HEK293 (cell line): ENCODE measurements at regions not wholly inside any gene's neighbourhood (a gene's known extent, or its start where the extent isn't known, plus 50 kb on each side); places are given as distances from the start of the nearest gene placed in this dataset.

ENCODE experiments used
- CTCF ChIA-PET: fragments of 350-600 bp; formaldehyde crosslinking; extraction: SDS; loops from one replicate; lab custom pipeline; 2021; ENCODE audit warnings: antibody characterized with exemption; lab: Yijun Ruan, JAX
- POLR2A ChIA-PET: fragments of 300-600 bp; formaldehyde crosslinking; extraction: SDS; loops from one replicate; lab custom pipeline; 2020; ENCODE audit warnings: antibody characterized with exemption, inconsistent platforms; lab: Yijun Ruan, JAX
- H3K27ac ChIP-seq: fragments of 200-500 bp; sonication (Bioruptor generic); 2 replicates; pipeline ENCODE4 v1.5.1; 2014; ENCODE audit warnings: low read depth, low read length, control low read depth, inconsistent platforms; ENCODE audit errors: extremely low read depth
- H3K36me3 ChIP-seq, 2 experiments: fragments of 200-500 bp in 1 of 2; sonication (Bioruptor generic) in 1 of 2; 1 replicate in 1 of 2; 2 replicates in 1 of 2; pipeline ENCODE4 v1.5.1; 2014 to 2017; ENCODE audit warnings: inconsistent platforms in 2 of 2, low read length in 2 of 2; ENCODE audit not compliant: control insufficient read depth in 2 of 2, insufficient read depth in 1 of 2
- H3K4me1 ChIP-seq: fragments of 200-500 bp; sonication (Bioruptor generic); 2 replicates; pipeline ENCODE4 v1.5.1; 2014; ENCODE audit warnings: mild to moderate bottlenecking, low read length, inconsistent platforms; ENCODE audit not compliant: control insufficient read depth, insufficient read depth
- H3K4me3 ChIP-seq: 2 replicates; pipeline ENCODE4 v1.5.1; 2011; ENCODE audit warnings: low read depth, mild to moderate bottlenecking, control low read depth, low read length, moderate library complexity
- H3K9me3 ChIP-seq: fragments of 200-500 bp; sonication (Bioruptor generic); 2 replicates; pipeline ENCODE4 v1.5.1; 2014; ENCODE audit warnings: low read depth, low read length, inconsistent platforms; ENCODE audit not compliant: control insufficient read depth, insufficient read depth
- BCL11B ChIP-seq: fragments of 450-650 bp; formaldehyde crosslinking; IDR thresholded peaks from 2 replicates; pipeline ENCODE4 v1.5.1; 2016; ENCODE audit warnings: low read depth, missing biosample characterization, missing genetic modification characterization
- GLIS1 ChIP-seq: fragments of 450-650 bp; formaldehyde crosslinking; IDR thresholded peaks from 2 replicates; pipeline ENCODE4 v1.5.1; 2016; ENCODE audit warnings: missing biosample characterization, missing genetic modification characterization
- MYNN ChIP-seq: fragments of 450-650 bp; formaldehyde crosslinking; IDR thresholded peaks from 2 replicates; pipeline ENCODE4 v1.5.1; 2016; ENCODE audit warnings: missing biosample characterization, missing genetic modification characterization, borderline replicate concordance
- ZBTB1 ChIP-seq: fragments of 450-650 bp; formaldehyde crosslinking; IDR thresholded peaks from 2 replicates; pipeline ENCODE4 v1.5.1; 2016; ENCODE audit warnings: missing biosample characterization, missing genetic modification characterization
- ZBTB48 ChIP-seq: fragments of 450-650 bp; formaldehyde crosslinking; IDR thresholded peaks from 2 replicates; pipeline ENCODE4 v1.5.1; 2016; ENCODE audit warnings: missing biosample characterization, missing genetic modification characterization
- ZFP41 ChIP-seq: fragments of 450-650 bp; formaldehyde crosslinking; IDR thresholded peaks from 2 replicates; pipeline ENCODE4 v1.5.1; 2016; ENCODE audit warnings: missing biosample characterization, missing genetic modification characterization, borderline replicate concordance
- ZNF10 ChIP-seq: fragments of 450-650 bp; formaldehyde crosslinking; IDR thresholded peaks from 2 replicates; pipeline ENCODE4 v1.5.1; 2017; ENCODE audit warnings: missing biosample characterization, missing genetic modification characterization
- ZNF132 ChIP-seq: fragments of 450-650 bp; formaldehyde crosslinking; IDR thresholded peaks from 2 replicates; pipeline ENCODE4 v1.5.1; 2017; ENCODE audit warnings: missing biosample characterization, missing genetic modification characterization, borderline replicate concordance
- ZNF133 ChIP-seq: fragments of 450-650 bp; formaldehyde crosslinking; IDR thresholded peaks from 2 replicates; pipeline ENCODE4 v1.5.1; 2016; ENCODE audit warnings: missing biosample characterization, missing genetic modification characterization
- ZNF211 ChIP-seq: fragments of 450-650 bp; formaldehyde crosslinking; IDR thresholded peaks from 2 replicates; pipeline ENCODE4 v1.5.1; 2016; ENCODE audit warnings: low read depth, missing biosample characterization, missing genetic modification characterization
- ZNF24 ChIP-seq: fragments of 450-650 bp; formaldehyde crosslinking; IDR thresholded peaks from 2 replicates; pipeline ENCODE4 v1.5.1; 2016; ENCODE audit warnings: missing biosample characterization, missing genetic modification characterization
- ZNF248 ChIP-seq: fragments of 450-650 bp; formaldehyde crosslinking; IDR thresholded peaks from 2 replicates; pipeline ENCODE4 v1.5.1; 2017; ENCODE audit warnings: missing biosample characterization, missing genetic modification characterization
- ZNF324 ChIP-seq: fragments of 450-650 bp; formaldehyde crosslinking; IDR thresholded peaks from 2 replicates; pipeline ENCODE4 v1.5.1; 2016; ENCODE audit warnings: missing biosample characterization, missing genetic modification characterization
- ZNF350 ChIP-seq: fragments of 450-650 bp; formaldehyde crosslinking; IDR thresholded peaks from 2 replicates; pipeline ENCODE4 v1.5.0; 2017; ENCODE audit warnings: missing biosample characterization, mild to moderate bottlenecking, missing genetic modification characterization
- ZNF37A ChIP-seq: fragments of 450-650 bp; IDR thresholded peaks from 2 replicates; pipeline ENCODE4 v1.5.1; 2018; ENCODE audit warnings: missing biosample characterization, missing genetic modification characterization
- ZNF561 ChIP-seq: fragments of 450-650 bp; IDR thresholded peaks from 2 replicates; pipeline ENCODE4 v1.5.1; 2018; ENCODE audit warnings: missing biosample characterization, missing genetic modification characterization, borderline replicate concordance
- ZNF571 ChIP-seq: fragments of 450-650 bp; formaldehyde crosslinking; IDR thresholded peaks from 2 replicates; pipeline ENCODE4 v1.5.0; 2017; ENCODE audit warnings: missing biosample characterization, missing genetic modification characterization
- ZNF610 ChIP-seq: fragments of 450-650 bp; formaldehyde crosslinking; IDR thresholded peaks from 2 replicates; pipeline ENCODE4 v1.5.1; 2016; ENCODE audit warnings: missing biosample characterization, missing genetic modification characterization, borderline replicate concordance
- ZNF623 ChIP-seq: fragments of 450-650 bp; formaldehyde crosslinking; IDR thresholded peaks from 2 replicates; pipeline ENCODE4 v1.5.1; 2016; ENCODE audit warnings: missing biosample characterization, missing genetic modification characterization
- ZNF785 ChIP-seq: fragments of 450-650 bp; formaldehyde crosslinking; IDR thresholded peaks from 2 replicates; pipeline ENCODE4 v1.5.1; 2016; ENCODE audit warnings: missing biosample characterization, missing genetic modification characterization
- ZNF843 ChIP-seq: fragments of 450-650 bp; formaldehyde crosslinking; IDR thresholded peaks from 2 replicates; pipeline ENCODE4 v1.5.1; 2016; ENCODE audit warnings: missing biosample characterization, missing genetic modification characterization
- TF ChIP-seq, protein P1 (sequence below): fragments of 450-650 bp; formaldehyde crosslinking; IDR thresholded peaks from 2 replicates; pipeline ENCODE4 v1.5.1; 2016; ENCODE audit warnings: missing biosample characterization, missing genetic modification characterization
- TF ChIP-seq, protein P2 (sequence below): fragments of 450-650 bp; IDR thresholded peaks from 2 replicates; pipeline ENCODE4 v1.5.1; 2018; ENCODE audit warnings: missing biosample characterization, mild to moderate bottlenecking, missing genetic modification characterization
- TF ChIP-seq, protein P3 (sequence below): fragments of 450-650 bp; formaldehyde crosslinking; IDR thresholded peaks from 2 replicates; pipeline ENCODE4 v1.5.1; 2016; ENCODE audit warnings: missing biosample characterization, missing genetic modification characterization
- TF ChIP-seq, protein P4 (sequence below): fragments of 450-650 bp; formaldehyde crosslinking; IDR thresholded peaks from 2 replicates; pipeline ENCODE4 v1.5.1; 2016; ENCODE audit warnings: missing biosample characterization, missing genetic modification characterization

DNA sequence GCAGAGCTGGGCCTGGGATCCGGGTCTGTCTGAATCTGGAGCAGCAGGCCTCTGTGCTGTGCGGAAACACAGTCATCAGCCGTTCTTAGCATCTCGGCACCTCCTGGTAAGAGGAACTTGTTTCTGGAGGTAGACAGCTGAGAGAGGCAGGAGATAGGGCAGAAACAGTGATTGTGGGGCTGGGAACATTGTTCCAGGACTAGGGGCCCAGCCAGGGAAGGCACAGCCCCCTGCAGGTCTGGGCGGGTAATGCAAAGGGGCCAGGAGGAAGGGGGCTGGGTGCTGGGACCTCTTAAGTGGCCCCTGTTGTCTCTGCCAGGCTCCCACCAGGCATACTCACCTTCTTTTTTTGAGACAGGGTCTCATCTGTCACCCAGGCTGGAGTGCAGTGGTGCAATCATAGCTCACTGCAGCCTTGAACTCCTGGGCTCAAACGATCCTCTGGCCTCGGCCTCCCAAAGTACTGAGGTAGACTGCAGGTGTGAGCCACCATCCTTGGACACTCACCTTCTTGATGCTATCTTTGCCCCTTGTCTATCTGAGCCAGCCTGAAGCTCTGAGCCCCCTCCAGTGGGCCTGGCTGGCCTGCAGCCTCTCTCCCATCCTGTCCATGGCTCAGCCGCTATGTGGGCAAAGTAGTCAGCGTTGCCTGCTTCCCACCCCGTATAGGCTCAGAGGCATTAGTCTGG is 134.3 kb upstream of the ZBTB40 start (continued):
- TF ChIP-seq, protein P1, sequence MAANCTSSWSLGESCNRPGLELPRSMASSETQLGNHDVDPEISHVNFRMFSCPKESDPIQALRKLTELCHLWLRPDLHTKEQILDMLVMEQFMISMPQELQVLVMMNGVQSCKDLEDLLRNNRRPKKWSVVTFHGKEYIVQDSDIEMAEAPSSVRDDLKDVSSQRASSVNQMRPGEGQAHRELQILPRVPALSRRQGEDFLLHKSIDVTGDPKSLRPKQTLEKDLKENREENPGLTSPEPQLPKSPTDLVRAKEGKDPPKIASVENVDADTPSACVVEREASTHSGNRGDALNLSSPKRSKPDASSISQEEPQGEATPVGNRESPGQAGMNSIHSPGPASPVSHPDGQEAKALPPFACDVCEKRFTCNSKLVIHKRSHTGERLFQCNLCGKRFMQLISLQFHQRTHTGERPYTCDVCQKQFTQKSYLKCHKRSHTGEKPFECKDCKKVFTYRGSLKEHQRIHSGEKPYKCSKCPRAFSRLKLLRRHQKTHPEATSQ, result no peak

DNA sequence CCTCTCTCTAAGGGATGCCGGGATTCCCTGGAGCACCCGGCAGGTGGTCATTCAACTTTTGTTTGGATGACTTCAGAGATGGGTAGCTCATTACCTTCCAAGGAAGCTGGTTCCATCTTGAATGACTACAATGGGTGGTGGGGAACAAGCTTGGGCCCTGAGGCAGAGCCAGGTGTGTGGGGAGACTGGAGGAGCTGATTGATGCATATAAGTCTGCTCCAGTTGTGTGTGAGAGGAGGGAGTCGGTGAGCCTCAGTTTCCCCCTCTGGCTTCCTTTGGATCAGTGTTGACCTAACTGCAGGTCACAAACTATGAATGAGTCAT is 133.8 kb upstream of the ZBTB40 start:
- POLR2A ChIA-PET, result no interaction called here
- Histone ChIP-seq H3K27ac (no peak overlapping the region), H3K36me3 (no peaks in the 10 kb centered on the region), H3K4me1 (peaks cover 4% of the 10 kb centered on the region; the same call in 1 of the 2 replicates), H3K4me3 (no peak overlapping the region), H3K9me3 (no peaks in the 10 kb centered on the region)
- CTCF ChIA-PET, result interaction anchor here (0.6 to 1.8 kb wide), 12 partner anchors 13 to 212 kb away, joined by 3 to 6 read pairs (median 4); no protein-coding TSS in a partner anchor
- TF ChIP-seq ZNF623 (tag by site-specific recombination) (no peak), ZNF610 (tag by site-specific recombination) (no peak), ZNF211 (tag by site-specific recombination) (no peak), ZNF24 (tag by site-specific recombination) (no peak), ZBTB1 (tag by site-specific recombination) (no peak)

DNA sequence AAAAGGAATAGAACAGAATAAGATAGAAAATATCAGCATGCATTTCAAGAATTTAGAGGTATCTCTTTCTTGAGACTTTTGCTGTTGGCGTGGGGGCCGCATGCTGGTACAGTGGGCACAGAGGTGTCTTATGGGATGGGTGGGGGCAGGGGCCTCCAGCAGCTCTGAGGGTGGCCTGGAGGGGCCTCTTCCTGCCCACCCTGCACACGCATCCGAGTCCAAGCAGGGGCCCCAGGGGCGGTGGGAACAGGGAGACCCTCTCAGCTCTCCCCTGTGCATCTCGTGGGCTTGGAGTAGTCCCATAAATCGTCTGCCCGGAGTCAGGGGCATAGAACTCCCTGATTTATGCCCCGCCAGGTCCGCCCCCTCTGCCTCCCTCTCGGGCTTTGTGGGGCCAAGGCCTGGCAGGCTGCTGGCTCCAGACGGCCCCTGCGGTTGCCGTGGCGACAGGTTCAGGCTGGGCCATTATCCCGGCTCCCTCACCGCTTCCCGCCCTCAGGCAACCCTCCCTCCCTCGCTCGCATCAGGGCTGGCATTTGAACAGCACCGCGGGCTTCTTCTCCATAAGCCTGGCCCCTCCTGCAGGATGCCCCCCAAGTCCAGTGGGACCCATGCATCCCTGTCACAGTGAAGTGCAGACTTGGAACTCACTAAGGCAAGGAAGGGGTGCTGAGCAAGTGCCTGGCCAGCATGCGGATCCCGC is 133.2 kb upstream of the ZBTB40 start:
- Histone ChIP-seq H3K36me3 (no peaks in the 10 kb centered on the region), H3K4me3 (no peak overlapping the region), H3K9me3 (no peaks in the 10 kb centered on the region), H3K27ac (no peak overlapping the region), H3K4me1 (peaks cover 4% of the 10 kb centered on the region; the same call in 1 of the 2 replicates)
- ChIA-PET POLR2A (no interaction called here), CTCF (interaction anchor here (0.7 to 1.8 kb wide), 10 partner anchors 13 to 213 kb away, joined by 3 to 6 read pairs (median 4); no protein-coding TSS in a partner anchor)
- no peak for TF ChIP-seq BCL11B (tag by site-specific recombination)
- TF ChIP-seq ZNF843, result no peak
- TF ChIP-seq ZNF571 (tag by site-specific recombination), result no peak
- TF ChIP-seq, protein P2, sequence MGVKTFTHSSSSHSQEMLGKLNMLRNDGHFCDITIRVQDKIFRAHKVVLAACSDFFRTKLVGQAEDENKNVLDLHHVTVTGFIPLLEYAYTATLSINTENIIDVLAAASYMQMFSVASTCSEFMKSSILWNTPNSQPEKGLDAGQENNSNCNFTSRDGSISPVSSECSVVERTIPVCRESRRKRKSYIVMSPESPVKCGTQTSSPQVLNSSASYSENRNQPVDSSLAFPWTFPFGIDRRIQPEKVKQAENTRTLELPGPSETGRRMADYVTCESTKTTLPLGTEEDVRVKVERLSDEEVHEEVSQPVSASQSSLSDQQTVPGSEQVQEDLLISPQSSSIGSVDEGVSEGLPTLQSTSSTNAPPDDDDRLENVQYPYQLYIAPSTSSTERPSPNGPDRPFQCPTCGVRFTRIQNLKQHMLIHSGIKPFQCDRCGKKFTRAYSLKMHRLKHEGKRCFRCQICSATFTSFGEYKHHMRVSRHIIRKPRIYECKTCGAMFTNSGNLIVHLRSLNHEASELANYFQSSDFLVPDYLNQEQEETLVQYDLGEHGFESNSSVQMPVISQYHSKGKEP (tag by site-specific recombination), result no peak
- no peak for TF ChIP-seq ZNF132 (tag by site-specific recombination)
- TF ChIP-seq, protein P3, sequence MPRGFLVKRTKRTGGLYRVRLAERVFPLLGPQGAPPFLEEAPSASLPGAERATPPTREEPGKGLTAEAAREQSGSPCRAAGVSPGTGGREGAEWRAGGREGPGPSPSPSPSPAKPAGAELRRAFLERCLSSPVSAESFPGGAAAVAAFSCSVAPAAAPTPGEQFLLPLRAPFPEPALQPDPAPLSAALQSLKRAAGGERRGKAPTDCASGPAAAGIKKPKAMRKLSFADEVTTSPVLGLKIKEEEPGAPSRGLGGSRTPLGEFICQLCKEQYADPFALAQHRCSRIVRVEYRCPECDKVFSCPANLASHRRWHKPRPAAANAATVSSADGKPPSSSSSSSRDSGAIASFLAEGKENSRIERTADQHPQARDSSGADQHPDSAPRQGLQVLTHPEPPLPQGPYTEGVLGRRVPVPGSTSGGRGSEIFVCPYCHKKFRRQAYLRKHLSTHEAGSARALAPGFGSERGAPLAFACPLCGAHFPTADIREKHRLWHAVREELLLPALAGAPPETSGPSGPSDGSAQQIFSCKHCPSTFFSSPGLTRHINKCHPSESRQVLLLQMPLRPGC (tag by site-specific recombination), result no peak
- TF ChIP-seq, protein P4, sequence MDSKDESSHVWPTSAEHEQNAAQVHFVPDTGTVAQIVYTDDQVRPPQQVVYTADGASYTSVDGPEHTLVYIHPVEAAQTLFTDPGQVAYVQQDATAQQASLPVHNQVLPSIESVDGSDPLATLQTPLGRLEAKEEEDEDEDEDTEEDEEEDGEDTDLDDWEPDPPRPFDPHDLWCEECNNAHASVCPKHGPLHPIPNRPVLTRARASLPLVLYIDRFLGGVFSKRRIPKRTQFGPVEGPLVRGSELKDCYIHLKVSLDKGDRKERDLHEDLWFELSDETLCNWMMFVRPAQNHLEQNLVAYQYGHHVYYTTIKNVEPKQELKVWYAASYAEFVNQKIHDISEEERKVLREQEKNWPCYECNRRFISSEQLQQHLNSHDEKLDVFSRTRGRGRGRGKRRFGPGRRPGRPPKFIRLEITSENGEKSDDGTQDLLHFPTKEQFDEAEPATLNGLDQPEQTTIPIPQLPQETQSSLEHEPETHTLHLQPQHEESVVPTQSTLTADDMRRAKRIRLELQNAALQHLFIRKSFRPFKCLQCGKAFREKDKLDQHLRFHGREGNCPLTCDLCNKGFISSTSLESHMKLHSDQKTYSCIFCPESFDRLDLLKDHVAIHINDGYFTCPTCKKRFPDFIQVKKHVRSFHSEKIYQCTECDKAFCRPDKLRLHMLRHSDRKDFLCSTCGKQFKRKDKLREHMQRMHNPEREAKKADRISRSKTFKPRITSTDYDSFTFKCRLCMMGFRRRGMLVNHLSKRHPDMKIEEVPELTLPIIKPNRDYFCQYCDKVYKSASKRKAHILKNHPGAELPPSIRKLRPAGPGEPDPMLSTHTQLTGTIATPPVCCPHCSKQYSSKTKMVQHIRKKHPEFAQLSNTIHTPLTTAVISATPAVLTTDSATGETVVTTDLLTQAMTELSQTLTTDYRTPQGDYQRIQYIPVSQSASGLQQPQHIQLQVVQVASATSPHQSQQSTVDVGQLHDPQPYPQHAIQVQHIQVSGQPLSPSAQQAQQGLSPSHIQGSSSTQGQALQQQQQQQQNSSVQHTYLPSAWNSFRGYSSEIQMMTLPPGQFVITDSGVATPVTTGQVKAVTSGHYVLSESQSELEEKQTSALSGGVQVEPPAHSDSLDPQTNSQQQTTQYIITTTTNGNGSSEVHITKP (tag by site-specific recombination), result peak; percentile 85
- TF ChIP-seq ZNF248 (tag by site-specific recombination), result no peak
- peak; percentile 59; the same call in 1 of the 2 replicates for TF ChIP-seq ZBTB48
- TF ChIP-seq ZNF133 (tag by site-specific recombination), result no peak
- TF ChIP-seq ZNF785 (tag by site-specific recombination), result no peak
- peak; percentile 95 for TF ChIP-seq ZNF37A (tag by site-specific recombination)
- no peak for TF ChIP-seq MYNN (tag by site-specific recombination)
- peak; percentile 18; the same call in 1 of the 2 replicates for TF ChIP-seq GLIS1 (tag by site-specific recombination)
- no peak for TF ChIP-seq ZNF350 (tag by site-specific recombination)
- TF ChIP-seq ZNF324, result no peak
- TF ChIP-seq ZNF561 (tag by site-specific recombination), result no peak
- TF ChIP-seq ZFP41 (tag by site-specific recombination), result no peak
- TF ChIP-seq ZNF10, result no peak
